M059J (cell line): ENCODE measurements at regions not wholly inside any gene's neighbourhood (a gene's known extent, or its start where the extent isn't known, plus 50 kb on each side); places are given as distances from the start of the nearest gene placed in this dataset.

Experiments used
- DNase-seq: peaks from one replicate; pipeline ENCODE4 v3.0.0-alpha.2; 2012; ENCODE audit warnings: low read depth

GRCh38 chr7:94054130-94054529 is 50.0 kb upstream of the BET1 start:
- DNase-seq = no peak

DNA sequence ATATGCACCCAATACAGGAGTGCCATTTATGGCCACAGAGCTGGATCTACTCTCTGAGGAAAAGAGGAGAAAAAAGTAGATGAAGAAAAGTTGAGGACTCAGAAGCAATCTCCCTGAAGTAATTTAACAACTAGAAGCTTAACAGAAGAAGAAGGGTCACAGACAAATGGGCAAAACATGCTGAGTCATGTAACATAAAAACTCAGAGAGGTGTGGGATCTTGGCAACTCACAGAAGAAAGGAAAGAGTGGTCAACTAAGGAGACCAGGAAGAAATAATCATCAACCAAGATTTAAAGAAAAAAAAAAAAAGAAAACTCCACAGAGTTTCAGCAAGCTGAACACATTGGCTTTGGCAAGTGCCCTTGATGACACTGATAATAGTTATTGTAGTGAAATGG is 51.8 kb upstream of the BET1 start:
- peak; percentile 65 for DNase-seq

DNA sequence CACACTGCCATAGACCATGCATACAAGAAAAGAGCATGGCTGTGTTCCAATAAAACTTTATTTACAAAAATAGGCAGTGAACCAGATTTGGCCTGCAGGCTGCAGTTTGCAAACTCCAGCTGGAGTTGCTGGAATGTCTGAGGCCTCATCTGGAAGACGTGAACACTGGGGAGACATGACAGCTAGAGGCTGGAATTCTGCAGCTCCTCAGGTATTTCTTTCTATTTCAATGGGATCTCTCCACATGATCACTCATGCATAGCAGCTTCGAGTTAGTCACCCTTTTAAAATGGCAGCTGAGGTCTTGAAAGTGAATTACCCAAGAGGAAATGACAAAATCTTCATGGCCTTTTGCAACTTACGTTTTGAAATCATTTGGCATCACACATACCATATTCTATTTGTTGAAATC is 52.6 kb upstream of the BET1 start:
- peak; percentile 94 for DNase-seq

- DNase-seq = no peak
These were observed 53.8 kb upstream of the BET1 start for GRCh38 chr7:94057955-94058354.

DNA sequence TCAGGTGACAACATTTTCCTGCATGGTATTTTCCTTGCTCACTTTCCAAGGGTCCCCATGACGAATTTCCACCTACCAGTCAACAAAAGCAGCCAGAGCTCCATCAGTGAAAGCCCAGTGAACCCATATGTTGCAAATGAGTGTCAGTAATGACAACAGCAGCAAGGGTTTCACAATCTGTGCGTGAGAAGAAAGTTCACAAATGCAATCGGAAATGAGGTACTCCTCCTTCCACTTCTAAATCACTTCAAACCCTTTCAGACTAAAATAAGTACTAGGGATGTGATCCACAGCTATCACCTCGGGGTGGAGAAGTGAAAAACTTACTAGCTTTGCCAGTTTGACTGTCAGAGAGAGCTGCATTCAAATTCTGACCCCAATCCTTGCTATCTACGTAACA is 55.6 kb upstream of the BET1 start:
- DNase-seq = peak; percentile 27

- DNase-seq = peak; percentile 69
These were observed 56.6 kb upstream of the BET1 start for GRCh38 chr7:94060752-94061151.

DNA sequence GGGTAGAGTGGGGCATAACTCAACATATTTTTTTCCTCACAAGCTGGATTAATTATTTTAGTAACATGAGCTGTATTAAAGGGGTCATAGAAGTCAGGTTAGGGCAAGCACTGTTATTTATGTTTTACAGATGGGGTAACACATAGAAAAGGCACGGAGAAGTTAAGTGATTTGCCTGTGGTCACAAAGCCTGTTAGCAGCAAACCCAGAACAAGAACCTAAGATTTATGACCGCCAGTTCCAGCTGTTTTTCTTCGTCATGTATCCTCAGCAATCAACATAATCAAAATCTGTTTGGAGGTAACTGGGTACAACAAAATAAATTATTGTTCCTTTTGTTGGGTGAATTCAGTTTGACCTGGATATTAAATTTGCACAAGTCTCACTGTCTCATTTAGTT is 57.2 kb upstream of the BET1 start:
- DNase-seq = no peak

DNA sequence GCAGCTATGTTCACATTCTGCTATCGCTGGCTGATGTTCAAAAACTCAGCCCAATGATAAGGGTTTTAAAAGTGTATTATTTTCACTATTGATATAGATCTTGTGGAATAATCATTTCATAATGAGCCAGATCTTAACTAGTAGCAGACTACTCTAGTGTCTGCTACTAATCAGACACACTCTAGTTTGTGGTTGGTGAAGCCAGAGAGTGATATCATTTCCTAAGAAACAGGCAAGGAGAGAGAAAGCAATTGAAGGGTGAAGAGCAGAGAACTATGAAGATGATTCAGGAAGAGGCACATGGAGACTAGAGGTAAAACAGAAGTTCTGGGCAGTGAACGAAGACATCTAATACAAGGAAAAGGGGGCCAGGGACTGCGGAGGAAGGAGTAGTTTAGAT is 58.2 kb upstream of the BET1 start:
- no peak for DNase-seq

DNA sequence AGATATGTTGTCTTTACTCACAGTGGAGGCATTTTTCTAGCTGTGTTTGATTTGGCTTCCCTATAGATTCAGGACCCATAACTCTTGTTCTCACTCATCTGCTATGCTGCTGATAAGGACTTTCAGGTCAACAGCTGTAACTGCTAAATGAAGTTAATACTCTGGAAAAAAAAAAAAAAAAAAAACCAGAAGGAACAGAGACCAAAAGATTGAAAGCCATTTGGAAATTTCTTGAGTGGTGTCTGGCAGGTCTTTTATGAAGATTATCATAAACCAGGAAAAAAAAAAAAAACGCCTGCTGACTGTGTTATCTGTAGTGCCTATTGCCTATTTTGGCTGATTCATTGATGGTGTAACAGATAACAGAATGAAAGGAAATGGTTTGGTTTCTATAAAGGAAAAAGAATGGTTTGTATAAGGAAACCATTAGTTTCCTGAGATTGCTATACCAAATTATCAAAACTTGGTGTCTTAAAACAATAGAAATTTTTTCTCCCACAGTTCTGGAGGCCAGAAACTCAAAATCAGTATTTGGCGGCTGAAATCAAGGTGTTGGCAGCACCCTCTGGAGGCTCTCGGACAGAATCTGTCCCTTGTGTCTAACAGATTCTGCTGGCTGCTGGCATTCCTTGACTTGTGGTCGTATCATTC is 60.5 kb upstream of the BET1 start:
- peak; percentile 53 for DNase-seq

DNA sequence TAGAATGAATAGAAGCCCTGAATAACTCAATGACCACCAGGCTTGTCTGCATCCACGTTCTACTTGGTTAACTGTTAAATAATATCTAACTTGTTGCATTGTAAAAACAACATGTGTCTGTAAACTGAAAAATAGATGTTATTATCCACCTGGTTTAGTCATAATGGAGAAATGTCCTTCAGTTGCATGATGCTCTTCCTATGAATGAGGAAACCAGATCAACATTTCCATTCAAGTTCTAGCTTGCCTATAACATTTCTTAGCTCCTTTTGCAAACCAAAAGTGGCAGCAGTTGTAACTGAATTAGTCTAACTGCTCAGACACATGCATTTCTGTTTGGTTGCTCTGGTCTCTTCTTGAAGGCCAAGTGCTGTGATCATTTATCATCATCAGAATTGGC is 62.9 kb upstream of the BET1 start:
- DNase-seq = no peak

DNA sequence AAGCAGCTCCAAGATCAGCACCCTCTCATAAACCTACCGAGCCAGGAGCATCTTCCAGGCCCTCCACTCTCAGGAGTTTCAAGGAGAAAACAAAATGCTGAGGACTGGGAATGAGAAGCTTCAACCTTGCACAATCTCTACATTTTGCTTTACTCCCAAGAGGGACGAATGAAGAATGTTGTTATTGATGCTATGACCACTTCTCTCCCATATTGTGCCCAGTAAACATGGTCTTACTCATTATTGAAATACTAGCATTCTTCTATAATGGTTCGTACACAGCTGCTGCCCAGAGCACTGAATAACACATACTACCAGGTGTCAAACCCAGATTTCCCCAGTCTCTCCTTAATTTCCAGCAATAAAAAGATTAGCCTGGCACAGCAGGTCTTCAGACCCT is 63.4 kb upstream of the BET1 start:
- DNase-seq = no peak

DNA sequence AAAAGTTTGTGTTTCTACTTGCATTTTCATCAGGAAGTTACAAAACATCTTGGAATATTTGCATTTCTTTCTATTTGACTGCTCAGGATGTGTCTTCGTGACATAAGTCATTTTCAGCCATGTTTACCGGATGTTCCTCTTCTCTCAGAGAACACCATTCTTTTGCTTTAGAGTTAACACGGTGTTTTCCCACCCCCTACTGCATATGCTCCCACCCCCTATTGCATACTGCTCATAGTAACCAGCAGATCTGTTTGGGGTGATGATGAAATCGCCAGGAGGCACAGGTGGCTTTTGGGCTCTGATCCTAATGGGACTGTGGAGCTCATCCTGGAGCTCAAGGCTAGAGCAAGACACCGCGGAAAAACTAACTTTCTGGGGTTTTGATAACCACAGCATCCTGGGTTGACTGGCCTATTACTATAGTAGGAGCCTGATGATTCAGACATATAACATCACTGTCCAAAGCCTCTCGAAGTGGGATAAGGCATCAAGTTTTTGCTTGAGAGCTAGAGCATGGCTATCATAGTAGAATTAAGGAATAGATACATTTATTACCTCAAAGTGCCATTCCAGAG is 65.1 kb upstream of the BET1 start:
- DNase-seq = peak; percentile 38

DNA sequence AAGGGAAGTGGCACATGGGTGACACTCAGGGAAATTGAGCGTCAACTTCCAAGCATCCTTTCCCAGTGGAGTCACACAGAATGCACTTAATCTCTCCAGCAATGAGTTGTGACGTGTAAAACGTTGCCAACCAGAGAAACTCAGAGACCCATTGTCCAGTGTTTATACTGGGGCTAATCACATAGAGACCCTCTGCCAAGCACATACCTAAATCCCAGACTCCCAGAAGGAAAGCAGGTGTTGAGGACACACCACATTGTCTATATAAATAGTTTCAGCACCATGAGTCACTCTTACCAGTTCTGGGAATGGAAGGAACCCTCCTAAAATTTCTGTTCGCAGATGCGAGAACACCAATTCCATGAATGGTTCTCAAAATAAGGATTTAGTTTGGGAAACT is 76.4 kb upstream of the BET1 start:
- DNase-seq = no peak

DNA sequence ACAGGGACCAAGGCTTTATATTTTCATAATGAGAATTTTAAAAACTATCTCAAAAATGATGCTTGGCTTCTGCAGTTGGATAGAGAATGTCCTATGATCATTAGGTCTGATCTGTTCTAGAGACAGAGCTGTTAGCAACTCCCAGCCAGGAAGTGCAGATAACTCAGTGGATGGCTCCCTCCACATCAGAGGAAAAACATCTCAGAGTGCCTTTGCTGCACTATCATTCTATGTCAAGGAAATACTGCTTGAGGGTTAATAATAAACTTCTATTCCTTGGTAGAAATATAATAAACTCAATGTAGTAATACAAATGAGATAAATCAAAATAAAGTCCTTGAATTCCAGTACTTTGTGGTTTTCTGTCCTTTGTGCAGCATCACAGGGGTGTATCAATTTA is 78.0 kb upstream of the BET1 start:
- DNase-seq = no peak

- peak; percentile 78 for DNase-seq
These were observed 83.7 kb upstream of the BET1 start for GRCh38 chr7:94087664-94088352.

GRCh38 chr7:94088560-94088959 is 84.4 kb upstream of the BET1 start:
- peak; percentile 38 for DNase-seq

DNA sequence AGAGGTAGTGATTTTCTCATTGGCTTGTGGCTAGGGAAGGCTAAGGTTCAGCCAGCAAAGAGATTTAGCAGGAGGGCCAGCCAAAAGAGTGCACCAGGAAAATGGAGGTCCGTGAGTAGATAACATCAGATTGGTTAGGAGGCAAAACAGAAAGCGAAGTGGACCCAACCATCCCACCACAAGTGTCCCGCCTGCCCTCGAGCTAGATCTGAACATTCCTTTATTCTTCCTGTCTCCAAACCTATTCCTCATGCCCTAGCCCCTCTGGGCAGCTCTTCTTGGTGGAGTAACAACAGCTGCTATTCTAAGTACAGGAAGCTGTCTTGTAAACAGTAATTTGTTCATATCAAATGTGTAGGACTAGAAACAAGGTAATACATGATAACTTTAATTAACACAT is 85.7 kb upstream of the BET1 start:
- DNase-seq = peak; percentile 24

DNA sequence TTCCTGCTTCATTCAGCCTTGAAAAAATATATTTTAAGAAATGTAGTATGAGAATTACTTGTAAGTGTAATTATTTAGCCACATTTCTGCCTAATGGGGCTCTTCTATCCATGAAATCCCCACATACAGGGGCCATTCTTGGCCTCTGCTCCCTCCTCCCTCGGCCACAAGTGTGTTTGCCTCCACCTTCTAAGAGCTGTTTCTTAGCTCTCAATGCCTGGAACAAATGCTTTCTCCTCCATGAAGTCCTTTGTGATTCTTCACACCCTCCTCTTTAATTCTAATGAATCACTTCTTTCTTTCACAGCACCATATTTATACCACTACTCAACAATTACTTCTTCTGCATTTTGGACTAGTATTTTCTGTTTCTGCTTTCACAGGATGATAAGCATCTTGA is 88.8 kb upstream of the BET1 start:
- DNase-seq = no peak

DNA sequence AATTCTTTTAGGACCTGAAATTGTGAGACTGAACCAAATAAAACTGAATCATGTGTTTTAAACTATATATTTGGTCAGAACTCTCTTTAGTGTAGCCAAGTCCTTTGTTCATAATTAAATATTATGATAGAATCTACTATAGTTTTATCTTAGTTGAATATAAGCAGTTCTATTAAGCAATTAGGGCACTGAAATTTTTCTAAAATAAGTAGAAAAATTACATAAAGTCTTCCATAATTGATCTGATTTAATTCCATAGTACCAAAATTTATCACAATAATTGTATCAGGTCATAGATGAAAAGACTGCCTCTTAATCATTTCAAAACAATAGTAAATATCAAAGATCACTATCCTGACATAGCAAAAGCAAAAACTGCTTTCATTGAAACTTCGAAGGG is 90.1 kb upstream of the BET1 start:
- DNase-seq = no peak

GRCh38 chr7:94095316-94096009 is 91.3 kb upstream of the BET1 start:
- DNase-seq = no peak

DNA sequence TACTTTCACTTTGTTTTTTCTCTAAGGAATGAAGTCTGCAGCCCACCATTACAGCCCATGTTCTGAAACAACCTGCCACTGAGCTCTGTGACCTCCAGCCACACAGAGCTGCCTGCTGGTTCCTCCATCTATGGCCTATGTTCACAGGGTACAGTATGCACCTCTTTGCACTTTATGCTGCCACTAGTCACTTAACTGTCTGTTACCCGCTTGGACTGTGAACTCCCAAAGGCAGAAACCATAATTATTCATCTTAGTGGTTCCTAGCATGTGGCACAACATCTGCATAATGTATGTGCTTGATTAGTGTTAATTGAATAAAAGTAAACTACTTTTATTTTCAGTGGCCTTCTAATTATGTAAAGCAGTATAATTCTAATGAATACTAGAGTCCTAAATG is 95.5 kb upstream of the BET1 start:
- no peak for DNase-seq

GRCh38 chr7:94100723-94101345 is 96.7 kb upstream of the BET1 start:
- no peak for DNase-seq
